ENCODE measurements at regions not wholly inside any gene's neighbourhood (a gene's known extent, or its start where the extent isn't known, plus 50 kb on each side); places are given as distances from the start of the nearest gene placed in this dataset.

DNA sequence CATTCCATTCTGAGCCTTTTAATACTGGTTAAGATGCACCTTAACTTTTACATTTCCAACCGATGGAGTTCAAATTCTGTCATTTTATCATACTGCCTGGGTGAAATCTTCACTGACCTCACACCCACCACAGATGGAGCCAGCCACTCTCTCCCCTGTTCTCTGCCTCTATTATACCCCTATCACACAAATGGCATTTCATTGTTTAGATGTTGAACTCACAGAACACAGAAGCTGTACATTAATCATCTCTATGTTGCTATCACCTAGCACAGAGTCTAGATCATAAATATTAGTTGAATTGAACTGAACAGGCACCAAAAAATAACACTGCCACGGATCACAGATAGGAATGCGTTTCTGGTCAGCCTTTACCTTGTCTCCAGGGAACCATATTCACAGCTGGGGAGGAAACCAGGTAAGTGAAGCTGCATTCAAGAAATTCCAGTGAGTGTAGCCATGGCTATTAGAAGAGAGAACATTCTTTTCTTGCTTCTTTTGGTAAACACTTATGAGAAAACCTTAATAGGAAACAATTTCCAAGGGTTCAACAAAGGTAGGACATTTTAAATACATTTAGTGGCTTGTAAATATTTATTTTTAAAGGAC lies 194.9 kb upstream of the RMST start:
- no peak for DNase-seq (ENCODE audit: low read depth in 2 of 3, low spot score in 1 of 3)

- DNase-seq (ENCODE audit: low read depth in 2 of 3, low spot score in 1 of 3), result no peak
Measured at GRCh38 chr12:97272471-97272870, 190.1 kb upstream of the RMST start.

DNA sequence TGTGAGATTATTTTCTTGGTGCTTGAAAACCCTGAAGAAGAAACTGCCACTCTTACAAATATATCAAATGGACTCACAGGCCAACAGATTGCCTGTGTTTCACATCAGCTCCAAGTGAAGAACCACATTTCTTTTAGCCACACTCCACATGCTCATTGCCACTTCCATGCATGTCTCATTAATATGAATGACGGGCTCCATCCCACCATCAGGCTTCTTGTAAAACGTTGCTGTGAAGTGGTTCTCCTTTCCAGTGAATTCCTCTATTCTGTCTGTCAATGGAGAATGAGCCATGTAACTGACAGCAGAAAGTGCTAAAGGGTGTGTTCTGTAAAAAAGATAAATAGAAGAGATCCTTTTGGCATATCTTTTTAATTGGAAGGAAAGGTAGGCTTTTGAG lies 188.2 kb upstream of the RMST start:
- no peak for DNase-seq (ENCODE audit: low read depth in 2 of 3, low spot score in 1 of 3)

- no peak for DNase-seq (ENCODE audit: low read depth in 2 of 3, low spot score in 1 of 3)
Measured at GRCh38 chr12:97275256-97275655, 187.3 kb upstream of the RMST start.

DNA sequence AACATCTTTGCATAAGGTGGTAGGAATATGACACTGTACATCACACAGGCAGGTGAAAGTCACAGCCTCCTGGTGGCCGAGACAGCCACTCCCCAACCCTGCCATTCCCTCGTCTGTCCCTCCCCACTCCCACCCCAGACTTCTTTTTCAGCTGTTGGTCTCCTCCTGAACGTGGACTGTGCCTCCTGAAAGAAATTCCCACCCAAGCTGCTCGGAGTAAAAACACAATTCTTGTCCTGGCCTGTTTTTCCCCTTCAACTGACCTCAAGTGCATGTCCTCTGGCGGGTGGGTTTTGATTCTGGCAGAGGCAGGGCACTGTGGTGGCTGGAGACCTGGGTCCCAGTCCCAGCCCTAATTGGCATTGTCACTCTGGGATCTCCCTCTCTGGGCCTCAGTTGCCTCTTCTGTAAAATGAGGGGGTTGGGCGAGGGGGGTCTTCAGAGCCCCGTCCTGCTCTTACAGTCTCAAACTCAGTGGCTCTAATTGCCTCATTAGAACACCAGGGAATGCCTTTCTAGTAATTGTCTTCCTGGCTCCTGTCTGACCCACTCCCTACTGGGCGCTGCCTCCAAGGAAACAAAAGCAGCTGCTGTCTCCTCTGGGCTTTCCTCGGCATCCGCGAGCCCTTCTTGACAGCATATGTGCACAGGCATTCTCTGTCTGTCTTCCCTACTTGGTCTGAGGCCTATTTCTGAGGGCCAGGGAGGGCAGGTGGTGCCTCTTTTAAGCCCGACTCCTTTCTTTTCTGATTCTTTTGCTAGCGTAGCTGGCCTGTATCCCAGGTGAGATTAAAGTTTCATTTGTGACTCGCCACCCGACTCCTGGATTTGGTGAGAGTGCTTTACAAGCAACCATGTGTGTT lies 186.6 kb upstream of the RMST start:
- no peak for DNase-seq (ENCODE audit: low read depth in 2 of 3, low spot score in 1 of 3)

- DNase-seq (ENCODE audit: low read depth in 2 of 3, low spot score in 1 of 3), result no peak
Measured at GRCh38 chr12:97276661-97277429, 185.8 kb upstream of the RMST start.

- no peak for DNase-seq (ENCODE audit: low read depth in 2 of 3, low spot score in 1 of 3)
Measured at GRCh38 chr12:97283297-97283696, 179.3 kb upstream of the RMST start.

- no peak for DNase-seq (ENCODE audit: low read depth in 2 of 3, low spot score in 1 of 3)
Measured at GRCh38 chr12:97288531-97288930, 174.1 kb upstream of the RMST start.

GRCh38 chr12:97292588-97292987 lies 170.0 kb upstream of the RMST start:
- no peak for DNase-seq (ENCODE audit: low read depth in 2 of 3, low spot score in 1 of 3)

DNA sequence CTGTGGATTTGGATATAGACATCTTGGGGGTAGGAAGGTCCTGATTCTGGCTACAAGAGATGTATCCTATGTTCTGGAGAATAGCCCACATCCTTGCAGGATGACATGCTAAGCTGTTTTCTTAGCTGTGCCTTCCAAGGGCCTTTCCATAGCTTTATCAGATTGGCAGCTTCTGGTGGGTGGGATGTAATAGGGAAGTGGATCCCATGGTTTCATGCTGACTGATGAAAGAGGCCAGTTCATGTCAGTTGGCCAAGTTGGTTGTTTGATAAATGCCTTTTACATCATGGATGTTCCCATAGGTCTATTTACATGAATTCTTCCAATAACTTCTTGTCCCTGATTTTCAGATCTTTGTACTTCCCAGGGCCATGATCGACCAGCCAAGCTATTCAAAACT lies 169.1 kb upstream of the RMST start:
- DNase-seq (ENCODE audit: low read depth in 2 of 3, low spot score in 1 of 3), result no peak

DNA sequence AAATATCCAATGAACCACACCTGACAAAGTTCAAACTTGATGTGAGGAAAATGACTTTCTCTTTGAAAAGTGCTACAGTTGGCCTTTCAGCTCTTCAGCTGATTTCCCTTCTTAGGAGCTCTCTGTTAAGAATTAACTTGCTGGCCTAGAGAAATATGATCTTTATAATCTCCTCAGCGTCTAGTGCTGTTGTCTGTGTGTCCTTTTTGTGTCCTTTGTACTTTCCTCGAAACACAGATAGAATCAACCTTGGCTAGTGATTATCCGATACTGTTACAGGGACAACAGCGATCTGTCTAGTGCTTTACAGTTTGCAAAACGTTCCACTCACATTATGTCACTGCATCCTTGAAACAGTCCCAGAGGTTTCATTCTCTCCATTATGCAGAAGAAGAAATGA lies 162.8 kb upstream of the RMST start:
- no peak for DNase-seq (ENCODE audit: low read depth in 2 of 3, low spot score in 1 of 3)

GRCh38 chr12:97300431-97300830 lies 162.2 kb upstream of the RMST start:
- no peak for DNase-seq (ENCODE audit: low read depth in 2 of 3, low spot score in 1 of 3)

GRCh38 chr12:97300891-97301290 lies 161.7 kb upstream of the RMST start:
- no peak for DNase-seq (ENCODE audit: low read depth in 2 of 3, low spot score in 1 of 3)

- no peak for DNase-seq (ENCODE audit: low read depth in 2 of 3, low spot score in 1 of 3)
Measured at GRCh38 chr12:97301576-97301975, 161.0 kb upstream of the RMST start.

GRCh38 chr12:97305651-97306050 lies 157.0 kb upstream of the RMST start:
- DNase-seq (ENCODE audit: low read depth in 2 of 3, low spot score in 1 of 3), result no peak

DNA sequence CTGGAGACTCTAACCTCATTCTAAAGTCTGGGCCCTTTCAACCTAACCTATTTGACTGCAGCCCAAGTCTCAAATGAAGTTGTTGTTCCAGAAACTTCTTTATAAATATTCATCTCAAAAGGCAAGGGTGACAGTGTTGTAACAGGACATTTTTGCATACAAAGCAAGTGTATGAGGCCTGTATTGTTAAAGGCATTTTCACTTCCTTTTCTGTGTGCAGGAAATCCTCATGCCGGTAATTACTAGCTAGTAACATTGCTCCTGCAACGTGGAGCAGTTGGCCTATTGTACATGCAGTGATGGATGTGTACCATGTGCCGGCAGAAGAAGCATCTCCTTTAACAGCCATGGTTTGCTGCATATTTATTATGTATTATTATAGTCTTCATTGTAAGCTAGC lies 156.5 kb upstream of the RMST start:
- no peak for DNase-seq (ENCODE audit: low read depth in 2 of 3, low spot score in 1 of 3)

GRCh38 chr12:97308576-97309198 lies 153.9 kb upstream of the RMST start:
- peak in 1 of 3 donors; percentile 43 for DNase-seq (ENCODE audit: low read depth in 2 of 3, low spot score in 1 of 3)

DNA sequence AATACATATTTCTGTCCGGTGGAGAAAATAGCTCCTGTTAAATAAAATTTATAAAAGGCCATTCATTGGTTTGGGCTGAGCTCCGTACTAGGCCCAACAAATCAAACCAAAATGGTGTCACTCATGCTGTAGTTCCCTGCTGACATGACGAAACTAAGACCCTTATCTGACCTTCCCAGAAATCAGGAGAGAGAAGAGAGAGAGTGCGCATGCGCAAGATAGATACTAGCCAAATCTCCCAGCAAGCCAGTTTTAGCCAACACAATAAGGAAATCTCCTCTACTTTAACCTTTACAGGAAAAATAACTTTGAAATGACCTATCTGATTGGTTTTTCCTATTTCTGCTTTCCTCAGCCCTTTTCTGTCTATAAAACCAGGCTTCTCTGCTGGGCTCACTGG lies 152.7 kb upstream of the RMST start:
- DNase-seq (ENCODE audit: low read depth in 2 of 3, low spot score in 1 of 3), result no peak

- DNase-seq (ENCODE audit: low read depth in 2 of 3, low spot score in 1 of 3), result no peak
Measured at GRCh38 chr12:97312570-97313135, 150.0 kb upstream of the RMST start.

DNA sequence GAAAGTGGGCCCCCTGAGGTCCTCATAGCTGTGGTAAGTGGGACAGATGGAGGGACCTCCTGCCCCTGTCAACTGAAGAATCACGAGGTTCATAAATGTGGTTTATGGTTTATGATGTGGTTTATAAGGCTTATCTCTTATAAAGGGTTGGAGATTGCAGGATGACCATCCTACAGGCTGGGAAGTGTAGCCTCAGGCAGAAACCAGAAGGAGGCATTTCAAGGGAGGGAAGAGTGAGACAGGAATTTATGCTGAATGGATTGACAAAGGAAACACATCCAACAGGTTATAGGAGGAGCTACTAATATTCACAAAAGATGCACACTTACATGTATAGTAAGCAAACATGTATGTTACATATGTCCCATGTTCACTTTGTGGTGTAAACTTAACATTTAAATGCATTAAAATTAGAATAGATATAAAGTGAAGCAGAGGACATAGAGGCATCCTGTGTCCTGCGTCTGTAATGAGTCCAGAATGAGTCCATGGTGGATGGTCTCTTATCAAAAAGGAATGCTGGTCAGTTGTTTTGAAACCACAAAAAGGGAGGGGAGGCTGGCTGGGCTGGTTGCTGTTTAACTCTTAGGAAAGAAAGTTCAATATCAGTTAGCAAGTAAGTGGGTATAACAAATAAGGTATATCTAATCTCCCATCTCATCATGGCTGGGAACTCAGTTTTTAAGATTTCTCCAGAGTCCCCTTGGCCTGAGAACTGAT lies 149.0 kb upstream of the RMST start:
- no peak for DNase-seq (ENCODE audit: low read depth in 2 of 3, low spot score in 1 of 3)

DNA sequence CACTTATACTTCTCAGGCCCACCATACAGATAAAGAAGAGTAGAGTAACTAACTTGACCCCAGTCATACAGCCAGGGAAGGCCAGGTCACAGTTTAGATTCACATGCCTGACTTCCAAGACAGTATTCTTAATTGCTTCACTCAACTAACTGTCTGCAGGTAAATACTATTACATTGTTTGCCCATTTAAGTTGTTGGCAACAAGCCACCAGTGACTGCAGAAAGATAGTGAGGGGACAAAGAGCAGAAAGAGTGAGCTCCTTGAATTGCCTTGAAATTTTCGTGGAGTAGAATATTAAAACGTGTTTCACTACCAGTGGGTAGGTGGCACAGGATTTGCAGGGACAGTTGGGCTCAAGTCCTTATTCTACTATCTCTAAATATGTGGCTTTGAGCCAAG lies 146.3 kb upstream of the RMST start:
- no peak for DNase-seq (ENCODE audit: low read depth in 2 of 3, low spot score in 1 of 3)

All from stimulated activated CD4-positive, alpha-beta T cell treated with anti-CD3 and anti-CD28 coated beads, Interleukin-12 subunit alpha, Interleukin-12 subunit beta, amount 100 ng/mL, for 48 hours (primary cell).